GM18868 (cell line): ENCODE measurements at regions not wholly inside any gene's neighbourhood (a gene's known extent, or its start where the extent isn't known, plus 50 kb on each side); places are given as distances from the start of the nearest gene placed in this dataset.

Experiments
- ATAC-seq: cut with Tn5 transposase; IDR thresholded peaks from one replicate; pipeline ENCODE4 v1.9.1; 2021; ENCODE audit warnings: mild to moderate bottlenecking, moderate library complexity; ENCODE audit not compliant: unreplicated experiment

GRCh38 chr10:124346831-124347230, 71.9 kb downstream of the OAT start:
- no peak for ATAC-seq

GRCh38 chr10:124345521-124345920, 73.2 kb downstream of the OAT start:
- no peak for ATAC-seq

DNA sequence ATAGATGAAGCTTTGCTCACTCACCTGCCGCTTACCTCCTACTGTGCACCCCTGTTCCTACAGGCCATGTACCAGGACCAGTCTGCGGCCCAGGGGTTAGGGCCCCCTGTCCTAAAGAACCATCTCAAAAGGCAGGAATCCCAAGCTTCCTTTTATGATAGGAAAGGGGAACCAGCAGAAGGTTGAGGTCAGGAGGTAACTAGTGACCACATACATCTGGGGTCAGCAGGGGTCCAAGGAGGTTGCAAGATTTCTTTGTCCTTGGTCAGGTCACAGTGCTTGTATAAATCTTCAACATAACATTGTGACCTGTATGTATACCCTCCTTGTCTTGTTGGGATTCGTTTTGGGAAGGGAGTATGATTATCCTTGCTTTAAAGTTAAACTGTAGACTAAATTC, 73.8 kb downstream of the OAT start:
- no peak for ATAC-seq

DNA sequence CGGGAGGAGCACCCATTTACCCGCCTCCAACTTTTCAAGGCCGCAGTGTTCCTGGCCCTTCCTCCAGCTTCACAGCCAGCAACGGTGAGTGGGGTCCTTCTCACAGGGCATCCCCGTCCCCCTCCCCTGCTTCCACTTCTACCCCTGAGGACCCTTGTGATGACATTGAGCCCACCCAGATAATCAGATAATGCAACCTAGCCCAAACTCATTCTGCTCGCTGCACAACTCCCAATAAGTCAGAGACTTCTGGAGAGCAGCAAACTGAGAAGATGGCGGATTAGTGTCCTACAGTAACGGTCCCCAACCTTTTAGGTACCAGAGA, 74.5 kb downstream of the OAT start:
- no peak for ATAC-seq

- no peak for ATAC-seq
Observed at GRCh38 chr10:124343351-124344265, 75.1 kb downstream of the OAT start.

DNA sequence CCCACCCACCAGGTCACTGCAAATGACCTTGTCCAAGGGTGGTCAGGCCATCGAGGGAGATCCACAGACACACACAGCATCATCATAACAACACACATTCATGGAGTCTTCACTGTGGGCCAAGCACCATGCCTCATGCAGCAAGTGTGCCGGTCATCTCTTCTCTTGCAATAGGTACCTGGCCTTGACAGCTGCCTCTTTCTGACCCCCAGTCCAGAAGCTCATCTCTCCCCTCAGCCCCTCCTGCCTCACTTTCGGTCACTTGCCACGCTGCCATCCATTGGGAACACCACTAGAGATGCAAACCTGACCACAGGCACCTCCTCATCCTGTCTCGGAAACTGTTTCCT, 75.9 kb downstream of the OAT start:
- no peak for ATAC-seq

DNA sequence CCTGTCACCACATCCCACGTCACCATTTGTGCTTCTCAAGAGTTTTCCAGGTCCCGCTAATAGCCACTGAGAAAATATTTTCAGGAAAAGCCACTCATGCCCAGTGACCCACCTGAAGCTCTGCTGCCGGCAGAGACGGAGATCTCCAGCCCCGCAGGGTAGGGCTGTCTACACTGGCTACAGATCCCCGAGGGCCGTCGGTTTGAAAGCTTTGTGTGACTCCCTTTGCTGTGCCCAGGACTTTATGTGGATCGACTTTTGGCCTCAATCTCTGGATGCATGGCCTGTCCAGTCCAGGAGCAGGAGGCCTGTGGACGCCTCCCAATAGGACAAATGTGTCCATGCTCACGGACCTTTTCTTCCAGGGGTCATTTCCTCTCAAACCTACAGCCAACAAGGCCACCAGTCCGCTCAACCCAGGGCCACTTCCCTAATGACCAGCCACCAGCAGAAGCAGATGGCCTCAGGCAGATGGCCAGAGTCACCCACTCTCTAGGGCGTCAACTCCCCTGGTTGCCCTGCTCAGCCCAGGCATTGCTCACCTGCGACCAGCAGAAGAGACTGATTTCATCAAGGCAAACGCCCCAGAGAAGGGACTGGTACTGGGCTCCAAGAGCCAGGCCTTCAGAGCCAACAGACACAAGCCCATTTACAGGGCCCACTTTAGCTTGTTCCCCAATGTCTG, 76.4 kb downstream of the OAT start:
- ATAC-seq: no peak

DNA sequence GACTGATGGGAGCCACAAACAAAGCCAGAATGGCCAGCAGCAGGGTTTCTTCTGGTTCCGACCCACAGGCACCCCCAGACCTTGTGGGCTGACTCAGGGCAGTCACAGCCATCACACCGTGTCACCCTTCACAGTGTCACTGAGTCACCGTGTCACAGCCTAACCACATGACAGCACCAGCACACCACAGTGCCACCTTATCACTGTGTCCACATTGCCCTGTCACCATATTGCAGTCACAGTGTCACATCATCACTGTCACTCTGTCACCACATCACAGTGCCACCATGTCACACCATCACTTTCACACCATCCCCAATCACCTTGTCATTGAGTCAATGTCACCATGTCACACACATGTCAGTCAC, 77.0 kb downstream of the OAT start:
- no peak for ATAC-seq

- ATAC-seq: no peak
Observed at GRCh38 chr10:124340033-124340760, 78.5 kb downstream of the OAT start.

- no peak for ATAC-seq
Observed at GRCh38 chr10:124339119-124340032, 79.3 kb downstream of the OAT start.

GRCh38 chr10:124338276-124338925, 80.3 kb downstream of the OAT start:
- no peak for ATAC-seq

DNA sequence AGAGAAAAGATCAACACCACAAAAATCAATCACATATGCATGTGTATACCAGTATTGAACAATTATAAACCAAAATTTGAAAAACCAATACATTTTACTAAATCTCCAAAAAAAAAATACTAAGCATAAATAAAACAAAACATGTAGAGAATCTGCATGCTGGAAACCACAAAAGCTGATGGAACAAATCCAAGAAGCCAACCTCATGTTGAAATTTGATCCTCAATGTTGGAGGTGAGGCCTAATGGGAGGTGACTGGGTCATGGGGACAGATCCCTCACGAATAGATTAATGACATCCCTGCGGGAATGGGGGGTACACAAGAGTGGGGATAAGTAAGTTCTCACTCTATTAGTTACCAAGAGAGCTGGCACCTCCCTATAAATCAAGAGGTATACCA, 82.5 kb downstream of the OAT start:
- ATAC-seq: no peak

GRCh38 chr10:124333931-124334330, 84.8 kb downstream of the OAT start:
- ATAC-seq: no peak

- no peak for ATAC-seq
Observed at GRCh38 chr10:124332426-124332825, 86.3 kb downstream of the OAT start.

- no peak for ATAC-seq
Observed at GRCh38 chr10:124329941-124330340, 88.8 kb downstream of the OAT start.

GRCh38 chr10:124329362-124329761, 89.4 kb downstream of the OAT start:
- no peak for ATAC-seq

DNA sequence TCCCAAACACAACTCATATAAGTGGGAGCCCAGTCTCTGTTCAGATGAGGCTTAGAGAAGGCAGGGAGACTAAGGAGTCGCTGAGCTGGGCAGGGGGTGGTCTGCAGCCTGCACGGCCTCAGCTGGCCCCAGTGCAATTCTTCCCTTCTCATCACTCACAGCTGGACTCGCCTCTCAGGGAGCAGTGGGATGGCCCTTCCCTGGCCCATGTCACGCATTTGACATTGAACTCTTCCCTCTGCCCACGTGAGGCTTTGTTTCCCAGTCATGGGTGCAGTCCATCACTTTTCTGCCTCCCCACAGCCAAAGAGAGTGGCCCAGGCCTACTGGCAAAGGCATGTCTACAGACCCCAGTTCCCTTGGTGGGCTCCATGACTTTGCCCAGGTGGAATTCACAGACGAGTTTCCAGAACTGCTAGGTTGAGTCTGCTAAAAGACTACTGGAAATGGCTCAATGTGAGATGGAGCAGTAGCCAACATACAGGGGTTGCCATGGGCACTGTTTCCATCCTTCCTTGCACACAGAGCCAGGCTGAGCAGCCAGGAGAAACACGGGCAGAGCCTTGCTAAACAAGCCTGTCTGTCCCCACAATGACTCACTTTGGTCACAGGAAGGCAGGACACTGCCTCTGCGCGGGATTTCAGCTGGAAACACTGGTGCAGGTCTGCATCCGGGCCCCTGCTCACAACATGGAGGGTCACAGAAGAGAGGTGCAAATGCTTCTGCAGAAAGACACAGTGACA, 90.1 kb downstream of the OAT start:
- ATAC-seq: no peak

DNA sequence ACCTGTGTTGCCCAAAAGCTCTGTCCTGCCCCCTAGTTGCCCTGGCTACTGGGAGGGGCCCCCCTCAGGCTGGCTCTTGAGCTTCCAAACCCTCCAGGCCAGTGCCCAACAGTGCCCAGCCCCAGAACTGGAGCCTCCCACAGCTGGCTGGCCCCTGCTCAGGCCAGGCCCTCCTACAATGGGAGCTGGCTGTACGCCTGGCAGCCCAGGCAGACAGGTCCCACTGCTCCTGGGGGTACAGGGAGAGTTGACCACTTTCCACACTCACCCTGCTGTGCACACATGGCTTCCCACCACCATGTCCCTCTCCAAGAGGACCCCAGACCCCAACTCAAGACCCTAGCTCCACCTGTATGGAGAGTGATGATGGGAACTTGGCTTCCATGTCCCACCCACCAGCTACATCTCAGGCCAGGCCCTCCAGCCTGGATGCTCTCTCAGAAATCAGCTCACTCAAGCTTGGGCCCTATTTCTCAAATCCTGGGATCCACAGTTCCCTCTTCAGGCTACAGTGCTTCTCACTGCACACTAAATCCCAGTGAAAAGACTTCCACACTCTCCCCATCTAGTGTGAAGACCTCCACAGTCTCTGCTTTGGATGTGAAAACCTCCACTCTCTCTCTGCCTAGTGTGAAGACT, 92.6 kb downstream of the OAT start:
- ATAC-seq: no peak

GRCh38 chr10:124325633-124325914, 93.1 kb downstream of the OAT start:
- ATAC-seq: no peak
